Neural cell (in vitro differentiated cells): ENCODE measurements at regions not wholly inside any gene's neighbourhood (a gene's known extent, or its start where the extent isn't known, plus 50 kb on each side); places are given as distances from the start of the nearest gene placed in this dataset.

Source experiments
- CTCF ChIP-seq: fragments of 450-650 bp; IDR thresholded peaks from 2 replicates; pipeline ENCODE4 v1.5.1; 2014; ENCODE audit warnings: antibody characterized with exemption, mild to moderate bottlenecking, moderate library complexity; ENCODE audit not compliant: poor library complexity, severe bottlenecking
- EP300 ChIP-seq: fragments of 450-650 bp; conservative IDR thresholded peaks from 2 replicates; pipeline ENCODE4 v1.6.1; 2014; ENCODE audit warnings: antibody characterized with exemption, mild to moderate bottlenecking, moderate library complexity; ENCODE audit not compliant: poor library complexity, severe bottlenecking
- EZH2 ChIP-seq: fragments of 200-600, 300-800 bp; shearing (Covaris generic), sonication (generic); IDR thresholded peaks from 2 replicates; pipeline ENCODE4 v1.6.1; 2014; ENCODE audit warnings: antibody characterized with exemption, low read length, borderline replicate concordance, mild to moderate bottlenecking; ENCODE audit not compliant: insufficient read depth, poor library complexity, severe bottlenecking
- MXI1 ChIP-seq: fragments of 450-650 bp; conservative IDR thresholded peaks from 2 replicates; pipeline ENCODE4 v1.6.1; 2014; ENCODE audit warnings: antibody characterized with exemption, mild to moderate bottlenecking; ENCODE audit not compliant: poor library complexity, severe bottlenecking
- POLR2AphosphoS5 ChIP-seq: IDR thresholded peaks from 2 replicates; pipeline ENCODE4 v1.6.1; 2012
- RAD21 ChIP-seq: fragments of 450-650 bp; conservative IDR thresholded peaks from 2 replicates; pipeline ENCODE4 v1.6.1; 2014; ENCODE audit warnings: antibody characterized with exemption, mild to moderate bottlenecking, moderate library complexity
- REST ChIP-seq: IDR thresholded peaks from 2 replicates; pipeline ENCODE4 v1.6.1; 2012; ENCODE audit warnings: borderline replicate concordance
- SMC3 ChIP-seq: fragments of 450-650 bp; conservative IDR thresholded peaks from 2 replicates; pipeline ENCODE4 v1.6.1; 2014; ENCODE audit warnings: antibody characterized with exemption, mild to moderate bottlenecking, moderate library complexity; ENCODE audit not compliant: poor library complexity
- TAF1 ChIP-seq: IDR thresholded peaks from 2 replicates; pipeline ENCODE4 v1.6.1; 2012; ENCODE audit warnings: low read depth

- TF ChIP-seq CTCF (no peak), EZH2 (no peak), RAD21 (no peak), EP300 (no peak), POLR2AphosphoS5 (no peak), SMC3 (no peak), REST (no peak), TAF1 (no peak), MXI1 (no peak)
Observed at GRCh38 chr5:51047369-51047768, 335.9 kb upstream of the ISL1 start.
